HG02623 (cell line): ENCODE measurements at regions not wholly inside any gene's neighbourhood (a gene's known extent, or its start where the extent isn't known, plus 50 kb on each side); places are given as distances from the start of the nearest gene placed in this dataset.

Source experiments
- ATAC-seq: cut with Tn5 transposase; IDR thresholded peaks from one replicate; pipeline ENCODE4 v1.9.1; 2021; ENCODE audit warnings: moderate library complexity; ENCODE audit not compliant: unreplicated experiment

GRCh38 chr9:119429302-119429701, 60.1 kb upstream of the BRINP1 start:
- ATAC-seq, result no peak

DNA sequence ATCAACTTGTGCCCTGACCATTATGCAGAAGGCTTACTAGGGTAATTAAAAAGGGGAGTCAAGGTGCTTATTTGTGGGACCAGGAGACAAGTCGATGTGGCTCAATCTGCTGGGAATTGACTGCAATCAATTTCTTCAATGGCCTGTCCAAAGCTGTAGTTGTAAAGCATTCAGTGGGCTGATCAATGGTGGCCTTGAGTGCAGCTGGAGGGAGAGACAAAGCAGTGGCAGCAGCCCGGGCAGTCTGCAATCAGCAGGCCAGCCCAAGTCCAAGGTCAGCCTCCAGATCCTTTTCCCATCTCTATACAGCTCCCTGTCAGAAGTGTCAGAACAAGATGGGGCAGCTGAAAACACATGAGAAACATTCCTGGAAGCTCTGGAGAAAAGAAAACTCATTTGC, 51.0 kb upstream of the BRINP1 start:
- no peak for ATAC-seq
